Testis (tissue), 2 donors: ENCODE measurements at regions not wholly inside any gene's neighbourhood (a gene's known extent, or its start where the extent isn't known, plus 50 kb on each side); places are given as distances from the start of the nearest gene placed in this dataset.

Experiments
- DNase-seq: peaks from one replicate; pipeline ENCODE4 v3.0.0-alpha.2; 2019
- H3K27ac ChIP-seq, 2 donors: fragments of 200-600 bp; sonication (generic); one replicate each; pipeline ENCODE4 v1.5.1; 2019
- H3K27me3 ChIP-seq: fragments of 200-600 bp; sonication (generic); one replicate; pipeline ENCODE4 v1.5.1; 2019
- H3K36me3 ChIP-seq: fragments of 200-600 bp; sonication (generic); one replicate; pipeline ENCODE4 v1.5.1; 2017; ENCODE audit warnings: low read depth; ENCODE audit errors: missing control alignments
- H3K4me1 ChIP-seq: fragments of 200-600 bp; sonication (generic); one replicate; pipeline ENCODE4 v1.5.1; 2019
- H3K4me3 ChIP-seq, 2 donors: fragments of 200-600 bp; sonication (generic); one replicate each; pipeline ENCODE4 v1.5.1; 2017 to 2019
- H3K9me3 ChIP-seq: fragments of 200-600 bp; sonication (generic); one replicate; pipeline ENCODE4 v1.5.1; 2017
- CTCF ChIP-seq, 3 experiments: fragments of 450-650 bp in 2 of 3; fragments of 200-600 bp in 1 of 3; sonication (generic) in 1 of 3; IDR thresholded peaks; one replicate each; pipeline ENCODE4 v1.5.1; 2016 to 2019; ENCODE audit warnings: antibody characterized with exemption in 3 of 3, mild to moderate bottlenecking in 2 of 3, moderate library complexity in 1 of 3
- POLR2A ChIP-seq: fragments of 450-650 bp; IDR thresholded peaks from one replicate; pipeline ENCODE4 v1.6.1; 2017; ENCODE audit warnings: antibody characterized with exemption, mild to moderate bottlenecking, moderate library complexity
- WGBS, 2 donors: methylation state at CpG; one replicate each; pipeline ENCODE4 v1.1.5; 2018; 5-methylcytosine and 5-hydroxymethylcytosine counted together
- intact Hi-C: fragments of 100-400 bp; cut with DNase I; formaldehyde crosslinking; loops from one replicate; pipeline ENCODE4 v1.15.1; 2023; ENCODE audit warnings: low total_unique reads

GRCh38 chr15:35320158-35320780 is 225.7 kb downstream of the DPH6 start:
- no peak overlapping the region for H3K4me3 ChIP-seq
- intact Hi-C loops = no loop called here
- no peaks in the 10 kb centered on the region for H3K27me3 ChIP-seq
- TF ChIP-seq POLR2A (no peak), CTCF (IDR thresholded peaks at IDR 0.05) (no peak)
- no peak for DNase-seq
- no peaks in the 10 kb centered on the region for H3K4me1 ChIP-seq
- no peak overlapping the region for H3K27ac ChIP-seq
- WGBS, 2 donors = 42 to 67% methylated on average over 5 of the region's 5 CpGs
- H3K9me3 ChIP-seq = no peaks in the 10 kb centered on the region
- no peaks in the 10 kb centered on the region for H3K36me3 ChIP-seq

GRCh38 chr15:35319354-35319753 is 226.6 kb downstream of the DPH6 start:
- TF ChIP-seq CTCF (IDR thresholded peaks at IDR 0.05) (no peak), POLR2A (no peak)
- Histone ChIP-seq H3K27me3 (no peaks in the 10 kb centered on the region), H3K9me3 (no peaks in the 10 kb centered on the region), H3K4me1 (no peaks in the 10 kb centered on the region), H3K36me3 (no peaks in the 10 kb centered on the region), H3K27ac (no peak overlapping the region), H3K4me3 (no peak overlapping the region)
- 93 to 95% methylated on average over 8 of the region's 8 CpGs for WGBS, 2 donors
- intact Hi-C loops = no loop called here
- no peak for DNase-seq

- no peaks in the 10 kb centered on the region for H3K36me3 ChIP-seq
- intact Hi-C loops = no loop called here
- H3K9me3 ChIP-seq = no peaks in the 10 kb centered on the region
- H3K27me3 ChIP-seq = no peaks in the 10 kb centered on the region
- no peak overlapping the region for H3K27ac ChIP-seq
- DNase-seq = no peak
- no peaks in the 10 kb centered on the region for H3K4me1 ChIP-seq
- H3K4me3 ChIP-seq = no peak overlapping the region
- no peak for TF ChIP-seq POLR2A
- no peak for TF ChIP-seq CTCF (IDR thresholded peaks at IDR 0.05)
Measured at GRCh38 chr15:35317217-35317616, 228.7 kb downstream of the DPH6 start.

- intact Hi-C loops = no loop called here
- WGBS, 2 donors = 88 to 94% methylated on average over 1 of the region's 1 CpG
- H3K4me1 ChIP-seq = no peaks in the 10 kb centered on the region
- no peaks in the 10 kb centered on the region for H3K36me3 ChIP-seq
- no peak overlapping the region for H3K4me3 ChIP-seq
- H3K27ac ChIP-seq = no peak overlapping the region
- no peak for DNase-seq
- H3K9me3 ChIP-seq = no peaks in the 10 kb centered on the region
- no peaks in the 10 kb centered on the region for H3K27me3 ChIP-seq
- TF ChIP-seq CTCF (IDR thresholded peaks at IDR 0.05) = no peak
- no peak for TF ChIP-seq POLR2A
Measured at GRCh38 chr15:35312344-35312743, 227.2 kb upstream of the NANOGP8 start.

- intact Hi-C loops = no loop called here
- no peak overlapping the region for H3K4me3 ChIP-seq
Measured at GRCh38 chr15:35311615-35312014, 226.5 kb upstream of the NANOGP8 start.

More at GRCh38 chr15:35311615-35312014, 226.5 kb upstream of the NANOGP8 start:
- TF ChIP-seq CTCF (IDR thresholded peaks at IDR 0.05) (no peak), POLR2A (no peak)
- no peaks in the 10 kb centered on the region for H3K9me3 ChIP-seq
- H3K36me3 ChIP-seq = no peaks in the 10 kb centered on the region
- peaks cover 3% of the 10 kb centered on the region for H3K4me1 ChIP-seq
- no peak for DNase-seq
- no peaks in the 10 kb centered on the region for H3K27me3 ChIP-seq
- H3K27ac ChIP-seq = no peak overlapping the region
- WGBS, 2 donors = 54 to 57% methylated on average over 3 of the region's 3 CpGs
